T follicular helper cell (primary cell): ENCODE measurements at regions not wholly inside any gene's neighbourhood (a gene's known extent, or its start where the extent isn't known, plus 50 kb on each side); places are given as distances from the start of the nearest gene placed in this dataset.
"Not testable (repeated sequence)": the region's sequence is repeated elsewhere in the genome, so short reads cannot be mapped to it uniquely, and the experiment has no call there.

Experiments
- DNase-seq: peaks from one replicate; pipeline ENCODE4 v3.0.0-alpha.2; 2020; ENCODE audit warnings: low read depth

- DNase-seq, result not testable (repeated sequence)
Measured at GRCh38 chr6:141969768-141970415, 162.8 kb upstream of the GJE1 start.

GRCh38 chr6:141969201-141969600 is 163.5 kb upstream of the GJE1 start:
- no peak for DNase-seq

GRCh38 chr6:141968632-141969031 is 164.1 kb upstream of the GJE1 start:
- no peak for DNase-seq

- no peak for DNase-seq
Measured at GRCh38 chr6:141965016-141965545, 167.6 kb upstream of the GJE1 start.

- no peak for DNase-seq
Measured at GRCh38 chr6:141963543-141964295, 169.0 kb upstream of the GJE1 start.

- no peak for DNase-seq
Measured at GRCh38 chr6:141957271-141957670, 175.5 kb upstream of the GJE1 start.

GRCh38 chr6:141956868-141957267 is 175.9 kb upstream of the GJE1 start:
- no peak for DNase-seq

- DNase-seq, result no peak
Measured at GRCh38 chr6:141956046-141956761, 176.5 kb upstream of the GJE1 start.

GRCh38 chr6:141953072-141953471 is 179.7 kb upstream of the GJE1 start:
- no peak for DNase-seq

- DNase-seq, result no peak
Measured at GRCh38 chr6:141946502-141946901, 186.2 kb upstream of the GJE1 start.

GRCh38 chr6:141938664-141939063 is 194.1 kb upstream of the GJE1 start:
- no peak for DNase-seq

GRCh38 chr6:141932685-141933084 is 200.0 kb upstream of the GJE1 start:
- no peak for DNase-seq

- DNase-seq, result not testable (repeated sequence)
Measured at GRCh38 chr6:141926200-141926900, 206.4 kb upstream of the GJE1 start.

GRCh38 chr6:141925001-141925400 is 207.7 kb upstream of the GJE1 start:
- DNase-seq, result no peak

- DNase-seq, result no peak
Measured at GRCh38 chr6:141922898-141923297, 209.8 kb upstream of the GJE1 start.

- not testable (repeated sequence) for DNase-seq
Measured at GRCh38 chr6:141916682-141917505, 215.8 kb upstream of the GJE1 start.

GRCh38 chr6:141914646-141915045 is 218.1 kb upstream of the GJE1 start:
- DNase-seq, result no peak

- DNase-seq, result no peak
Measured at GRCh38 chr6:141906569-141907080, 226.1 kb upstream of the GJE1 start.

GRCh38 chr6:141890661-141891060 is 242.1 kb upstream of the GJE1 start:
- DNase-seq, result no peak

GRCh38 chr6:141884850-141885249 is 247.9 kb upstream of the GJE1 start:
- DNase-seq, result no peak

GRCh38 chr6:141878686-141879085 is 254.0 kb upstream of the GJE1 start:
- no peak for DNase-seq
